ENCODE measurements at regions not wholly inside any gene's neighbourhood (a gene's known extent, or its start where the extent isn't known, plus 50 kb on each side); places are given as distances from the start of the nearest gene placed in this dataset.
"Not testable (repeated sequence)": the region's sequence is repeated elsewhere in the genome, so short reads cannot be mapped to it uniquely, and the experiment has no call there.

DNA sequence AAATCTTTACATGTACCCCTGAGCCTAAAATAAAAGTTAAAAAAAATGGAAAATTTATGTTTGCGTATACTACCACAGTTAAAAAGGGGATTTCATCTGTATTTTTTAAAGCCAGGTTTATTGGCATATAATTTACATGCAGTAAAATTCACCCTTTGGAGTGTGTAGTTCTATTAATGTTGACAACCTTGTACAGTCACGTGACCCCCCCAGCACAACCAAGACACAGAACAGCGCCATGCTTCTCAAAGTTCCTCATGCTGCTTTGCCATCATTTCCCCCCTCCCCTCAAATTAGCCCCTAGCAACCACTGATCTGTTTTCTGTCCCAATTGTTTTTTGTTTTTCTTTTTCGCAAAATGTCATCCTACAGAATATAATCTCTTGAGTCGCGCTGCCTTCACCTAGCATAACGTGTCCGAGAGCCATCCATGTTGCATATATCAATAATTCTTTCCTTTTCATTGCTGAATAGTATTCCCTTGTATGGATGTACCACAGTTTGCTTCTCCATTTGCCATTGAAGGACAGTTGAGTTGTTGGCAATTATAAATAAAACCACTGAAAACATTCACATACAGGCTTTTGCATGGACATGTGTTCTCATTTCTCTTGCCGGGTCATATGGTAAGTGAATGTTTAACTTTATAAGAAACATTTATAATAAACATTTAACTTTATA is 105.3 kb downstream of the LHX2 start:
- Mint-ChIP-seq H3K27ac (no peak overlapping the region), H3K4me1 (ENCODE audit: low read depth) (no peaks in the 10 kb centered on the region), H3K9me3 (peaks cover 9% of the 10 kb centered on the region), H3K27me3 (ENCODE audit: low read depth) (peaks cover 22% of the 10 kb centered on the region), H3K4me3 (no peak overlapping the region), H3K36me3 (ENCODE audit: low read depth) (no peaks in the 10 kb centered on the region)
- intact Hi-C loops (cut with micrococcal nuclease), result loop anchor here (10.0 kb wide), 1 partner anchor 572 kb away; no protein-coding TSS in a partner anchor
- CTCF ChIA-PET, result no interaction called here
- no peak for DNase-seq

GRCh38 chr9:124118894-124119293 is 107.3 kb downstream of the LHX2 start:
- H3K9me3 Mint-ChIP-seq, result peaks cover 9% of the 10 kb centered on the region
- DNase-seq, result no peak
- H3K4me1 Mint-ChIP-seq (ENCODE audit: low read depth), result no peaks in the 10 kb centered on the region
- H3K27ac Mint-ChIP-seq, result no peak overlapping the region
- H3K36me3 Mint-ChIP-seq (ENCODE audit: low read depth), result no peaks in the 10 kb centered on the region
- H3K4me3 Mint-ChIP-seq, result no peak overlapping the region
- CTCF ChIA-PET, result interaction anchor here (1.5 kb wide), 1 partner anchor 8 kb away, joined by 3 read pairs; no protein-coding TSS in a partner anchor
- peaks cover 22% of the 10 kb centered on the region for H3K27me3 Mint-ChIP-seq (ENCODE audit: low read depth)
- intact Hi-C loops (cut with micrococcal nuclease), result loop anchor here (10.0 kb wide), 1 partner anchor 574 kb away; no protein-coding TSS in a partner anchor

DNA sequence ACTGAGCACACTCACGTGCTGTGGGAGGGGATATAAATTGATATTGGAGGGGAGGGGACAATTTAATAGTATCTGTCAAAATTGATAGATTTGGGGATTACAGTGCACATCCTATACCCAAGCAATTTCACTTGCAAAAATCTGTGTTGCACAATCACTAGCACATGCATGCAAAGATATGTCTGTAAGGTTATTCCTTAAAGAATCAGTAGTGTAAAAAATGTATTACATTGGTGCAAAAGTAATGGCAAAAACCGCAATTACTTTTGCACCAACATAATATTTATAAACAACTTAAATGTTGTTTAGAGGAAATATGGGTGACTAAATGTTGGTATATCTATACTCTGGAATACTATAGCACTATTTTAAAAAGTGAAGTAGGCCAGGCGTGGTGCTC is 108.7 kb downstream of the LHX2 start:
- intact Hi-C loops (cut with micrococcal nuclease), result no loop called here
- Mint-ChIP-seq H3K9me3 (peaks cover 9% of the 10 kb centered on the region), H3K4me1 (ENCODE audit: low read depth) (no peaks in the 10 kb centered on the region), H3K27ac (no peak overlapping the region), H3K27me3 (ENCODE audit: low read depth) (peaks cover 23% of the 10 kb centered on the region), H3K4me3 (no peak overlapping the region), H3K36me3 (ENCODE audit: low read depth) (no peaks in the 10 kb centered on the region)
- CTCF ChIA-PET, result interaction anchor here (1.5 kb wide), 1 partner anchor 10 kb away, joined by 3 read pairs; no protein-coding TSS in a partner anchor
- DNase-seq, result no peak

GRCh38 chr9:124121725-124122124 is 110.2 kb downstream of the LHX2 start:
- CTCF ChIA-PET, result interaction anchor here (0.6 kb wide), 1 partner anchor 262 kb away, joined by 4 read pairs; no protein-coding TSS in a partner anchor
- intact Hi-C loops (cut with micrococcal nuclease), result no loop called here
- Mint-ChIP-seq H3K9me3 (peaks cover 5% of the 10 kb centered on the region), H3K27me3 (ENCODE audit: low read depth) (peaks cover 19% of the 10 kb centered on the region), H3K4me3 (no peak overlapping the region), H3K36me3 (ENCODE audit: low read depth) (no peaks in the 10 kb centered on the region), H3K27ac (no peak overlapping the region), H3K4me1 (ENCODE audit: low read depth) (no peaks in the 10 kb centered on the region)
- DNase-seq, result no peak

GRCh38 chr9:124122321-124122720 is 110.8 kb downstream of the LHX2 start:
- H3K4me3 Mint-ChIP-seq, result no peak overlapping the region
- CTCF ChIA-PET, result no interaction called here
- no peaks in the 10 kb centered on the region for H3K36me3 Mint-ChIP-seq (ENCODE audit: low read depth)
- H3K9me3 Mint-ChIP-seq, result peaks cover 1% of the 10 kb centered on the region
- intact Hi-C loops (cut with micrococcal nuclease), result no loop called here
- peaks cover 15% of the 10 kb centered on the region for H3K27me3 Mint-ChIP-seq (ENCODE audit: low read depth)
- no peak for DNase-seq
- no peak overlapping the region for H3K27ac Mint-ChIP-seq
- no peaks in the 10 kb centered on the region for H3K4me1 Mint-ChIP-seq (ENCODE audit: low read depth)

DNA sequence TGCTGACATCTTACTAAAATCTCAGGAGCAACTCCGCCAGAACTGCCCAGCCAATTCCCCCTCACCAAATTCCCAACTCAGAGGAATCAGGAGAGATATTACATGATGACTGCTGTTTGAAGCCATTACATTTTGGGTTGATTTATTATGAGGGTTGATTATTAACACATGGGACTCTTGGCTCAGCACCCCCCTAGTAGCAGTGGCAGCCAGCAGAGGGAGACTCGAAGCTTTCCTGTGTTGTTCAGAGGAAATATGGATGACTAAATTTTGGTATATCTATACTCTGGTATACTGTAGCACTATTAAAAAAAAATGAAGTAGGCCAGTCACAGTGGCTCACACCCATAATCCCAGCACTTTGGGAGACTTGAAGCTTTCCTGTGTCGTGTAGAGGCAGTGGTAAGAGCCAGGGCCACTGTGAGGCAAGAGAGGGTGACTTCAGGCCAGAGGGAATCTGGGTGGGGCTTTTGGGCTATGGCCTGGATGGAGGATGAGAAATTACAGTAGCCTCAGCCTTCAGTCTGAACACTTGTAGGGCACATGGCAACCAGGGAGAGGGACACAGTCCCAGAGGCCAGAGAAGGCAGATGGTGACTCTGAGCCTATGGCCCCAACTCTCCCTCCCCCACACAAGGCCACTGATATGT is 111.4 kb downstream of the LHX2 start:
- CTCF ChIA-PET, result interaction anchor here (0.7 kb wide), 1 partner anchor 83 kb away, joined by 4 read pairs; no protein-coding TSS in a partner anchor
- intact Hi-C loops (cut with micrococcal nuclease), result no loop called here
- H3K4me3 Mint-ChIP-seq, result no peak overlapping the region
- peak; percentile 12 for DNase-seq
- no peaks in the 10 kb centered on the region for H3K4me1 Mint-ChIP-seq (ENCODE audit: low read depth)
- no peaks in the 10 kb centered on the region for H3K36me3 Mint-ChIP-seq (ENCODE audit: low read depth)
- no peak overlapping the region for H3K27ac Mint-ChIP-seq
- peaks cover 10% of the 10 kb centered on the region for H3K27me3 Mint-ChIP-seq (ENCODE audit: low read depth)
- H3K9me3 Mint-ChIP-seq, result peaks cover 1% of the 10 kb centered on the region

DNA sequence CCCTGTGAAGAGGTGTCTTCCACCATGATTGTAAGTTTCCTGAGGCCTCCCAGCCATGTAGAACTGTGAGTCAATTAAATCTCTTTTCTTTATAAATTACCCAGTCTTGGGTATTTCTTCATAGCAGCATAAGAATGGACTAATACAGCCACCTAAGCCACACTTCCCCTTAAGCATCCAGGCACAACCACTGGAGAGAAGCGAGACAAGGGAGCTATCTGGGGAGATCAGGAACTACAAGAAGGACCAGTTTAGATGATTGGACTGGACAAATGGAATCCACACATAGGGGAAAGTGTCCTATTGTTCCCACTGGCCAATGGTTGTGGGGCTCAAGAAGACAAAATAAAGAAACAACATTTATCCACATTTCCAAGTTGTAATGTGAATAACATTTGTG is 112.1 kb downstream of the LHX2 start:
- H3K9me3 Mint-ChIP-seq; intact Hi-C loops (cut with micrococcal nuclease); H3K4me1 Mint-ChIP-seq (ENCODE audit: low read depth); H3K36me3 Mint-ChIP-seq (ENCODE audit: low read depth); H3K4me3 Mint-ChIP-seq; DNase-seq; H3K27ac Mint-ChIP-seq: not testable (repeated sequence)
- CTCF ChIA-PET, result interaction anchor here (0.6 to 0.7 kb wide), 2 partner anchors 84 to 191 kb away, joined by 4 read pairs; no protein-coding TSS in a partner anchor
- H3K27me3 Mint-ChIP-seq (ENCODE audit: low read depth), result peaks cover 10% of the 10 kb centered on the region

DNA sequence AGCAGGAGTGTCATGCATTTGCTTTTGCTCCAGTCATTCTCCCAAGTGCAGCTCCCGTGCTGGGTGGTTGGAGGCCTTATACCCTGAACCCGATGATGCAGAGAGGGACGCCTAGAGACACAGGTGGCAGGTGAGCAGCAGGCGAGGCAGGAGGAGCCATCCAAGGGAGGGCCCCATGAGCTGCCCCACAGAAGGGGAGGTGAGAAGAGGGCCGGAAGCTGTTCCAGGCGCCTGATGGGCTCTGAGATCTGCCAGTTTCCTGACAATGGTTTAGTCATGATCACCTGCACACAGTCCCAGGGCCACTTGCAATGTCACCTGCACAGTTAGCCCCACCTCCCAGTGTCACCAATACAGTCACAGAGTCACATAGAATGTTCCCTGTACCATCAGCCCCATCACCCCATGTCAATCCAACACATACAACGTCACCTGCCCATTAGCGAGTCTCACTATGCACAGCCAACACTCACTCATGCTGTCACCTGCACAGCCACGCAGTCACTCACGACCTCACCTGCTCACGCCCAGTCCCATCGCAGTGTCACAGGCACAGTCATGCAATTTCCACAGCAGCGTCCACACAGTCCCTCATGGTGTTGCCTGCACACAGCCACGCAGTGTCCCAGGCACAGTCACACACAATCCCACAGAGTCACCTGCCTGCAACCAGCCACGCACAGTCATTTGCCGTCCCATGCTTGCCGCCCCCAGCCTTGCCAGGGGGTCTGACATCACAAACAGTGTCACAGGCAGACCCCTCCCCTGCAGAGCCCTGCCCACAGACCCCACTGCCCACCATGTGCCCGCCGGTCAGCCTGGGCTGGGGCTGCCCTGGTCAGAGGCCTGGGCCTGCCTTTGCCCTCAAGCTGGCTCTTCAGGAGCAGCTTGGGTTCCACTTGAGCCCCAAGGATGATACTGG is 113.4 kb downstream of the LHX2 start:
- CTCF ChIA-PET, result interaction anchor here (0.7 to 1.7 kb wide), 3 partner anchors 168 to 683 kb away, joined by 3 read pairs; no protein-coding TSS in a partner anchor
- no peaks in the 10 kb centered on the region for H3K36me3 Mint-ChIP-seq (ENCODE audit: low read depth)
- peaks cover 4% of the 10 kb centered on the region for H3K27me3 Mint-ChIP-seq (ENCODE audit: low read depth)
- H3K4me1 Mint-ChIP-seq (ENCODE audit: low read depth), result no peaks in the 10 kb centered on the region
- no peak for DNase-seq
- intact Hi-C loops (cut with micrococcal nuclease), result loop anchor here (5.0 kb wide), 1 partner anchor 412 kb away; no protein-coding TSS in a partner anchor
- H3K4me3 Mint-ChIP-seq, result no peak overlapping the region
- peaks cover 1% of the 10 kb centered on the region for H3K9me3 Mint-ChIP-seq
- no peak overlapping the region for H3K27ac Mint-ChIP-seq

- Mint-ChIP-seq H3K4me3 (no peak overlapping the region), H3K9me3 (peaks cover 1% of the 10 kb centered on the region), H3K36me3 (ENCODE audit: low read depth) (no peaks in the 10 kb centered on the region), H3K4me1 (ENCODE audit: low read depth) (no peaks in the 10 kb centered on the region), H3K27me3 (ENCODE audit: low read depth) (peaks cover 4% of the 10 kb centered on the region), H3K27ac (no peak overlapping the region)
- intact Hi-C loops (cut with micrococcal nuclease), result loop anchor here (5.0 kb wide), 1 partner anchor 412 kb away; no protein-coding TSS in a partner anchor
- CTCF ChIA-PET, result interaction anchor here (0.6 to 1.9 kb wide), 9 partner anchors 11 to 684 kb away, joined by 3 to 8 read pairs (median 3); no protein-coding TSS in a partner anchor
- no peak for DNase-seq
Observed at GRCh38 chr9:124125651-124125977, 114.0 kb downstream of the LHX2 start.

DNA sequence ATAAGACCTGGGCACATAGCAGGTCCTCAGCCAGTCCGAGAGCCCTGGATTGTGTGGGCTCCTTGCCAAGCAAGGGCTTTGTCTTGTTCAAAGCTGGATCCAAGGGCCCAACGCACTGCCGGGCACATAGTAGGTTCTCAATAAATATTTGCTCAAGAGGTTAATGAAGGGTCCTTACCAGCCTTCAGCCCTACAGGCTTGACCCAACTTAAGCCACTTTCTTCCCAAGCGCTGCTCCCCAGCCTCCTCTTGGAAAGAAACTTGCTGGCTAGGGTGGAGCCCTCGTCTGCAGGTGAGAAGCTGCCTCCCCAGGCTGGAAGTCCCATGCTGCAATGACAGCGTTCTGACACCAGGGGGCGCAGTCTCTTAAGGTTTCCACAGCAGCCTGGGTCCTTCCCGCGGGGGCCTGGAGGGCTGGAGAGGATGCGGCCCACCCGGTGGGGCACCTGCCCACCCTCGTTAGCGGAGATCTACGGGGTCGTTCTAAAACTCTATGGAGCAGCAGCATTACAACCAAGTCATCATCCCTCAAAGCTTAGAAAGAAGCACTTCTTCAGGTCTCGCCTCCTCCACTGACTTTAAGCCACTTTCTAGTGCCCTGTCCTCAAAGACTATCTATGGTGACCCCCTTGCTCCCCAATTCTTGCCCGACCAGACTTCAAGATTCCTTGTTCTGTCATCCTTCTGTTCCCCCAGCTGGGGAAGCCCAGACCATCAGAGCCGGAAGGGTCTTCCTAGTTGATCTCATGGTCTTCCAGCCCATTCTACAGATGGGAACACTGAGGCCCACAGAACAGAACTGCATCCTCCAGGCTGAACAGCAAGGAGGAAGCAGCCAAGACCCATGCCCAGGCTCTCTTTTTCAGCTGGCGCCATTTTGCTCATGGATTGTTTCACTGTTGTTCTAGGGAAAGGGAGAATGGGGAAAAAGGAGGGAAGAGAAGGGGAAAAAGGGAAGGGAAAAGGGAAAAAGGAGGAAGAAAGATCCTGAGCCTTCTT is 115.4 kb downstream of the LHX2 start:
- peak; percentile 85 for DNase-seq
- intact Hi-C loops (cut with micrococcal nuclease), result loop anchor here (1.0 to 5.0 kb wide), 5 partner anchors 76 to 410 kb away; no protein-coding TSS in a partner anchor
- Mint-ChIP-seq H3K27ac (no peak overlapping the region), H3K4me3 (no peak overlapping the region), H3K4me1 (ENCODE audit: low read depth) (no peaks in the 10 kb centered on the region), H3K9me3 (no peaks in the 10 kb centered on the region), H3K36me3 (ENCODE audit: low read depth) (no peaks in the 10 kb centered on the region), H3K27me3 (ENCODE audit: low read depth) (peaks cover 4% of the 10 kb centered on the region)
- CTCF ChIA-PET, result interaction anchor here (0.5 to 2.0 kb wide), 32 partner anchors 9 to 559 kb away, joined by 3 to 14 read pairs (median 3); no protein-coding TSS in a partner anchor

DNA sequence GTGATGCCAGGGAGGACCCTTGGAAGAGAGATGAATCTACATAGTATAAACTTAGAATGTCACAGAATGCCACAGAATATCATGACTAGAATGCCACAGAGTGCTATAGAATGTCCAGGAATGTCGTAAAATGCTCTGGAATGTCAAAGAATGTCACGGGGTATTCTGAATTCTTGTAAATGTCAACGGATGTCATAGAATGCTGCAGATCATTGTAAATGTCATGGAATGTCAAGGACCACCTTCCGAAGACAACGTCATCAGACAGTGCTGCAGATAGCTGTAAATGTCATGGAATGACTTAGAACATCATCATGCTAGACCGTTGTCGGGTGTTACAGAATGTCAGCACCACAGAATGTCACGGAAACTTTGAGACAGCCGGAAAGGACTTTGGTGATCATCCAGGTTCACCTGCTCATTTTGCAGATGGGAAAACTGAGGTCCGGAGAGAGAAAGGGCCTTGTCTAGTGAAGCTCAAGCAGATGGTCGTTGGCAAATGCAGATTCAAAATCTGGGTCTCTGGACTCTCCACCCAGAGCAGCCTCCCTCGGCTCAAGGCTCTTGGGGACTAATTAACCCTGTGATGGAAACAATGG is 117.1 kb downstream of the LHX2 start:
- no peaks in the 10 kb centered on the region for H3K36me3 Mint-ChIP-seq (ENCODE audit: low read depth)
- no peaks in the 10 kb centered on the region for H3K9me3 Mint-ChIP-seq
- intact Hi-C loops (cut with micrococcal nuclease), result loop anchor here (5.0 kb wide), 1 partner anchor 409 kb away; no protein-coding TSS in a partner anchor
- CTCF ChIA-PET, result interaction anchor here (1.1 to 1.6 kb wide), 2 partner anchors 85 to 588 kb away, joined by 3 read pairs; no protein-coding TSS in a partner anchor
- H3K27ac Mint-ChIP-seq, result no peak overlapping the region
- peaks cover 4% of the 10 kb centered on the region for H3K27me3 Mint-ChIP-seq (ENCODE audit: low read depth)
- no peak for DNase-seq
- no peak overlapping the region for H3K4me3 Mint-ChIP-seq
- H3K4me1 Mint-ChIP-seq (ENCODE audit: low read depth), result no peaks in the 10 kb centered on the region
